SK-N-MC (cell line): ENCODE measurements at regions not wholly inside any gene's neighbourhood (a gene's known extent, or its start where the extent isn't known, plus 50 kb on each side); places are given as distances from the start of the nearest gene placed in this dataset.
"Not testable (repeated sequence)": the region's sequence is repeated elsewhere in the genome, so short reads cannot be mapped to it uniquely, and the experiment has no call there.

Experiments
- EZH2 ChIP-seq: fragments of 200-600 bp; sonication (generic); IDR thresholded peaks from one replicate; pipeline ENCODE4 v1.6.1; 2017; ENCODE audit warnings: antibody characterized with exemption
- FOXP2 ChIP-seq: optimal IDR thresholded peaks from 2 replicates; pipeline ENCODE3; 2011; ENCODE audit warnings: mild to moderate bottlenecking, moderate library complexity; ENCODE audit not compliant: insufficient read depth; ENCODE audit errors: extremely low read length, control extremely low read depth
- POLR2AphosphoS5 ChIP-seq: IDR thresholded peaks from 2 replicates; pipeline ENCODE4 v1.6.1; 2012; ENCODE audit warnings: mild to moderate bottlenecking, low read depth, low read length, borderline replicate concordance

GRCh38 chr2:6147215-6147614 is 455.0 kb downstream of the SOX11 start:
- TF ChIP-seq POLR2AphosphoS5, EZH2, FOXP2: not testable (repeated sequence)
